H9 (cell line): ENCODE measurements at regions not wholly inside any gene's neighbourhood (a gene's known extent, or its start where the extent isn't known, plus 50 kb on each side); places are given as distances from the start of the nearest gene placed in this dataset.

Source experiments
- DNase-seq: peaks from one replicate; pipeline ENCODE4 v3.0.0-alpha.2; 2017
- H2AFZ ChIP-seq: one replicate; pipeline ENCODE4 v1.6.1; 2013; ENCODE audit warnings: mild to moderate bottlenecking, low read length, control low read depth, moderate library complexity
- H2AK5ac ChIP-seq: 2 replicates; pipeline ENCODE4 v1.6.1; 2013; ENCODE audit warnings: low read length, control low read depth, mixed read lengths; ENCODE audit not compliant: insufficient read length
- H2BK120ac ChIP-seq: one replicate; pipeline ENCODE4 v1.6.1; 2013; ENCODE audit warnings: low read depth, mild to moderate bottlenecking, low read length, control low read depth, inconsistent platforms; ENCODE audit not compliant: poor library complexity, severe bottlenecking
- H2BK12ac ChIP-seq: 2 replicates; pipeline ENCODE4 v1.6.1; 2013; ENCODE audit warnings: low read length, control low read depth, mixed read lengths, low read depth; ENCODE audit not compliant: insufficient read length
- H2BK15ac ChIP-seq: 2 replicates; pipeline ENCODE4 v1.6.1; 2013; ENCODE audit warnings: low read depth, low read length, control low read depth
- H2BK20ac ChIP-seq: one replicate; pipeline ENCODE4 v1.6.1; 2013; ENCODE audit warnings: low read depth, mild to moderate bottlenecking, low read length, control low read depth, inconsistent platforms; ENCODE audit not compliant: poor library complexity, severe bottlenecking
- H2BK5ac ChIP-seq: 2 replicates; pipeline ENCODE4 v1.6.1; 2013; ENCODE audit warnings: low read length, control low read depth, mixed read lengths; ENCODE audit not compliant: insufficient read length
- H3K14ac ChIP-seq: 2 replicates; pipeline ENCODE4 v1.6.1; 2013; ENCODE audit warnings: low read length, control low read depth; ENCODE audit not compliant: insufficient read depth
- H3K18ac ChIP-seq: 2 replicates; pipeline ENCODE4 v1.6.1; 2013; ENCODE audit warnings: low read depth, mild to moderate bottlenecking, mixed read lengths, low read length, control low read depth; ENCODE audit not compliant: insufficient read length
- H3K23ac ChIP-seq: 2 replicates; pipeline ENCODE4 v1.6.1; 2013; ENCODE audit warnings: low read length, control low read depth, mixed read lengths, low read depth; ENCODE audit not compliant: insufficient read length
- H3K23me2 ChIP-seq: 2 replicates; pipeline ENCODE4 v1.6.1; 2013; ENCODE audit warnings: low read depth, mild to moderate bottlenecking, mixed read lengths, low read length, control low read depth; ENCODE audit not compliant: insufficient read length, poor library complexity, severe bottlenecking
- H3K27ac ChIP-seq: 2 replicates; pipeline ENCODE4 v1.5.1; 2013; ENCODE audit warnings: low read length, control low read depth, mixed read lengths, low read depth; ENCODE audit not compliant: insufficient read length
- H3K27me3 ChIP-seq: 2 replicates; pipeline ENCODE4 v1.6.1; 2013; ENCODE audit warnings: low read length, control low read depth, inconsistent platforms; ENCODE audit not compliant: insufficient read depth
- H3K4ac ChIP-seq: 2 replicates; pipeline ENCODE4 v1.6.1; 2013; ENCODE audit warnings: low read depth, mild to moderate bottlenecking, control low read depth, inconsistent platforms, low read length, moderate library complexity
- H3K4me1 ChIP-seq: 2 replicates; pipeline ENCODE4 v1.6.1; 2013; ENCODE audit warnings: low read length, control low read depth, inconsistent platforms; ENCODE audit not compliant: insufficient read depth
- H3K4me2 ChIP-seq: 2 replicates; pipeline ENCODE4 v1.6.1; 2013; ENCODE audit warnings: low read length, control low read depth, mixed read lengths; ENCODE audit not compliant: insufficient read length, insufficient read depth
- H3K56ac ChIP-seq: 2 replicates; pipeline ENCODE4 v1.6.1; 2013; ENCODE audit warnings: low read depth, mild to moderate bottlenecking, mixed read lengths, low read length, control low read depth; ENCODE audit not compliant: insufficient read length
- H3K79me1 ChIP-seq: 2 replicates; pipeline ENCODE4 v1.6.1; 2013; ENCODE audit warnings: low read depth, mild to moderate bottlenecking, moderate library complexity, low read length, control low read depth, inconsistent platforms; ENCODE audit not compliant: insufficient read depth, poor library complexity, severe bottlenecking
- H3K79me2 ChIP-seq: 2 replicates; pipeline ENCODE4 v1.6.1; 2013; ENCODE audit warnings: low read length, control low read depth, inconsistent platforms; ENCODE audit not compliant: insufficient read depth
- H3K9ac ChIP-seq: 2 replicates; pipeline ENCODE4 v1.6.1; 2013; ENCODE audit warnings: low read length, control low read depth, mixed read lengths; ENCODE audit not compliant: insufficient read length; ENCODE audit errors: extremely low read depth
- H3K9me3 ChIP-seq: one replicate; pipeline ENCODE4 v1.6.1; 2013; ENCODE audit warnings: low read depth, low read length, inconsistent platforms; ENCODE audit not compliant: control insufficient read depth
- H3T11ph ChIP-seq: one replicate; pipeline ENCODE4 v1.6.1; 2013; ENCODE audit warnings: mild to moderate bottlenecking, low read length, control low read depth, inconsistent platforms
- H4K20me1 ChIP-seq: one replicate; pipeline ENCODE4 v1.6.1; 2013; ENCODE audit not compliant: control insufficient read depth, insufficient read length, insufficient read depth
- H4K5ac ChIP-seq: 2 replicates; pipeline ENCODE4 v1.6.1; 2013; ENCODE audit warnings: low read depth, mild to moderate bottlenecking, mixed read lengths, low read length, control low read depth; ENCODE audit not compliant: insufficient read length
- H4K8ac ChIP-seq: replicated peaks from 2 replicates; pipeline ENCODE4 v1.6.1; 2013; ENCODE audit warnings: low read length, control low read depth, mixed read lengths, low read depth; ENCODE audit not compliant: insufficient read length
- H4K91ac ChIP-seq: 2 replicates; pipeline ENCODE4 v1.6.1; 2013; ENCODE audit warnings: low read depth, mild to moderate bottlenecking, moderate library complexity, mixed read lengths, low read length, control low read depth; ENCODE audit not compliant: insufficient read length
- H3K27ac Mint-ChIP-seq, 3 experiments: 2 replicates in 2 of 3; 3 replicates in 1 of 3; pipeline ENCODE4 v1.8.0; 2020 to 2021; ENCODE audit warnings: mixed read lengths in 3 of 3, mild to moderate bottlenecking in 1 of 3, moderate library complexity in 1 of 3
- H3K27me3 Mint-ChIP-seq: 2 replicates; pipeline ENCODE4 v1.8.0; 2021; ENCODE audit warnings: low read depth, mild to moderate bottlenecking, moderate library complexity, mixed read lengths
- H3K36me3 Mint-ChIP-seq, 3 experiments: 2 replicates in 2 of 3; 3 replicates in 1 of 3; pipeline ENCODE4 v1.8.0; 2020 to 2021; ENCODE audit warnings: low read depth in 3 of 3, mixed read lengths in 3 of 3; ENCODE audit not compliant: insufficient read depth in 1 of 3
- H3K4me1 Mint-ChIP-seq, 2 experiments: 2 replicates each; pipeline ENCODE4 v1.8.0; 2020; ENCODE audit warnings: mixed read lengths in 2 of 2
- H3K4me3 Mint-ChIP-seq, 2 experiments: 2 replicates in 1 of 2; 3 replicates in 1 of 2; pipeline ENCODE4 v1.8.0; 2020 to 2021; ENCODE audit warnings: mild to moderate bottlenecking in 2 of 2, mixed read lengths in 2 of 2, moderate library complexity in 1 of 2
- H3K9me3 Mint-ChIP-seq, 2 experiments: 2 replicates in 1 of 2; 3 replicates in 1 of 2; pipeline ENCODE4 v1.8.0; 2020; ENCODE audit warnings: mild to moderate bottlenecking in 2 of 2, mixed read lengths in 2 of 2, moderate library complexity in 1 of 2
- CTCF ChIP-seq: fragments of 200-600 bp; sonication (generic); conservative IDR thresholded peaks from 3 replicates; pipeline ENCODE4 v1.8.0; 2021; ENCODE audit warnings: antibody characterized with exemption, mild to moderate bottlenecking
- WGBS: extraction: QIAGEN DNeasy Blood & Tissue Kit; methylation state at CpG from one replicate; pipeline ENCODE4 v1.1.7; 2013; ENCODE audit warnings: missing lambda C conversion rate, low lambda C conversion rate, mixed read lengths; ENCODE audit not compliant: insufficient read length; ENCODE audit errors: extremely low coverage; 5-methylcytosine and 5-hydroxymethylcytosine counted together

DNA sequence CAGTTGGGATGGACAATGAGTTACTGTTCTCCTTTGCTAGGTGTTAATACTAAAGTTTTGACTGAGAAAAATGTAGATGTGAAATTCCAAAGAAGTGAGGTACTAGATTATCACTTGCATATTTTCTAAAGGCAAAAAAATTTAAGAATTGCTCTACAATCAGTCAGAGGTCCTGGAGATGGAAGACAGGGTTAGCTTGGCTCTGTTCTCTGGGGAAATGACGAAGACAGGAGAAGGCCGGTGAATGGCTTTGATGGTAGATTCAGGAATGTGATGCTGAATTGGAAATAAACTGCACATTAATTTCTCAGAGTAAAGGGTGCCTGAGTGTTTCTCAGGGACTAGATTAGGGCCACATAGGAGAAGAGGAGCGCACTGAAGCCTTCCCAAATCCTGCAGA lies 214.0 kb upstream of the LEF1 start:
- H3K79me2 ChIP-seq: no peaks in the 10 kb centered on the region
- no peak overlapping the region for H4K8ac ChIP-seq
- H3K14ac ChIP-seq: no peak overlapping the region
- H4K5ac ChIP-seq: no peak overlapping the region
- no CpG with 5 or more reads among the region's 3 CpGs for WGBS
- Mint-ChIP-seq H3K9me3 (peaks cover 2 to 5% of the 10 kb centered on the region in 2 experiments; a peak in 3 of 5 replicates), H3K27me3 (no peaks in the 10 kb centered on the region), H3K4me1 (peaks cover 7 to 9% of the 10 kb centered on the region in 2 experiments), H3K27ac (no peak overlapping the region), H3K36me3 (peaks cover 0 to 5% (median 2%) of the 10 kb centered on the region in 3 experiments; a peak in 2 of 7 replicates), H3K4me3 (no peak overlapping the region)
- no peak overlapping the region for H3T11ph ChIP-seq
- no peak overlapping the region for H2BK5ac ChIP-seq
- no peak overlapping the region for H3K56ac ChIP-seq
- H2BK120ac ChIP-seq: no peak overlapping the region
- no peak overlapping the region for H2BK12ac ChIP-seq
- no peak overlapping the region for H3K27ac ChIP-seq
- no peak overlapping the region for H3K4ac ChIP-seq
- no peak overlapping the region for H2BK20ac ChIP-seq
- no peaks in the 10 kb centered on the region for H3K79me1 ChIP-seq
- no peak overlapping the region for H3K9ac ChIP-seq
- no peak overlapping the region for H2BK15ac ChIP-seq
- H3K4me1 ChIP-seq: no peaks in the 10 kb centered on the region
- no peaks in the 10 kb centered on the region for H3K9me3 ChIP-seq
- no peak for TF ChIP-seq CTCF
- no peak overlapping the region for H2AFZ ChIP-seq
- no peaks in the 10 kb centered on the region for H3K27me3 ChIP-seq
- H3K4me2 ChIP-seq: no peak overlapping the region
- DNase-seq: no peak
- H3K23ac ChIP-seq: no peak overlapping the region
- H3K18ac ChIP-seq: no peak overlapping the region
- no peak overlapping the region for H2AK5ac ChIP-seq
- H3K23me2 ChIP-seq: no peaks in the 10 kb centered on the region
- no peak overlapping the region for H4K91ac ChIP-seq
- H4K20me1 ChIP-seq: no peaks in the 10 kb centered on the region
